GM19193 (cell line): ENCODE measurements at regions not wholly inside any gene's neighbourhood (a gene's known extent, or its start where the extent isn't known, plus 50 kb on each side); places are given as distances from the start of the nearest gene placed in this dataset.

Experiments
- POLR2A ChIP-seq: IDR thresholded peaks from 4 replicates; pipeline ENCODE4 v1.6.1; 2011; ENCODE audit not compliant: insufficient read depth, insufficient read length; ENCODE audit errors: extremely low read depth

GRCh38 chrX:39756086-39756883 is 341.5 kb downstream of the BCOR start:
- TF ChIP-seq POLR2A, result no peak

- no peak for TF ChIP-seq POLR2A
These were observed 339.8 kb downstream of the BCOR start for GRCh38 chrX:39757971-39758370.

GRCh38 chrX:39758791-39759525 is 338.8 kb downstream of the BCOR start:
- TF ChIP-seq POLR2A, result no peak

- TF ChIP-seq POLR2A, result no peak
These were observed 338.1 kb downstream of the BCOR start for GRCh38 chrX:39759526-39760224.

GRCh38 chrX:39760930-39761329 is 336.8 kb downstream of the BCOR start:
- TF ChIP-seq POLR2A, result no peak

GRCh38 chrX:39762266-39762841 is 335.4 kb downstream of the BCOR start:
- no peak for TF ChIP-seq POLR2A

GRCh38 chrX:39764441-39764914 is 333.3 kb downstream of the BCOR start:
- no peak for TF ChIP-seq POLR2A

- TF ChIP-seq POLR2A, result no peak
These were observed 332.4 kb downstream of the BCOR start for GRCh38 chrX:39765327-39765726.

GRCh38 chrX:39766085-39766726 is 331.6 kb downstream of the BCOR start:
- TF ChIP-seq POLR2A, result no peak

- no peak for TF ChIP-seq POLR2A
These were observed 330.9 kb downstream of the BCOR start for GRCh38 chrX:39766855-39767254.

- no peak for TF ChIP-seq POLR2A
These were observed 330.3 kb downstream of the BCOR start for GRCh38 chrX:39767446-39767845.

GRCh38 chrX:39769748-39770147 is 328.0 kb downstream of the BCOR start:
- TF ChIP-seq POLR2A, result no peak

- TF ChIP-seq POLR2A, result no peak
These were observed 326.7 kb downstream of the BCOR start for GRCh38 chrX:39771089-39771488.

- TF ChIP-seq POLR2A, result no peak
These were observed 325.5 kb downstream of the BCOR start for GRCh38 chrX:39772057-39772832.
